BJ (cell line): ENCODE measurements at regions not wholly inside any gene's neighbourhood (a gene's known extent, or its start where the extent isn't known, plus 50 kb on each side); places are given as distances from the start of the nearest gene placed in this dataset.

ENCODE experiments used
- CTCF ChIA-PET: fragments of 350-600 bp; formaldehyde crosslinking; extraction: SDS; loops from one replicate; lab custom pipeline; 2021; ENCODE audit warnings: antibody characterized with exemption, inconsistent platforms; lab: Yijun Ruan, JAX
- POLR2A ChIA-PET: fragments of 300-600 bp; sonication (Branson Sonifier 250); formaldehyde crosslinking; extraction: SDS; loops from one replicate; lab custom pipeline; 2021; ENCODE audit warnings: antibody characterized with exemption; lab: Charles Lee
- DNase-seq: peaks from one replicate; pipeline ENCODE4 v3.0.0-alpha.2; 2011; ENCODE audit warnings: low read depth
- H3K27me3 ChIP-seq: 2 replicates; pipeline ENCODE4 v1.6.0; 2011; ENCODE audit warnings: low read length; ENCODE audit not compliant: control insufficient read depth, insufficient read depth
- H3K36me3 ChIP-seq: 2 replicates; pipeline ENCODE4 v1.5.1; 2011; ENCODE audit warnings: low read length; ENCODE audit not compliant: control insufficient read depth, insufficient read depth
- H3K4me3 ChIP-seq: 2 replicates; pipeline ENCODE4 v1.5.1; 2011; ENCODE audit warnings: low read depth, mild to moderate bottlenecking, control low read depth, low read length
- CTCF ChIP-seq: IDR thresholded peaks from 2 replicates; pipeline ENCODE4 v1.5.1; 2011; ENCODE audit warnings: low read depth, mild to moderate bottlenecking, control low read depth, inconsistent platforms, low read length, moderate library complexity; ENCODE audit not compliant: insufficient read depth

- no peaks in the 10 kb centered on the region for H3K27me3 ChIP-seq
- ChIA-PET CTCF (interaction anchor here (0.5 to 5.4 kb wide), 44 partner anchors 10 to 600 kb away, joined by 3 to 65 read pairs (median 6); partner anchors contain the start of gene RIPOR2), POLR2A (interaction anchor here (0.7 kb wide), 1 partner anchor 10 kb away, joined by 3 read pairs; no protein-coding TSS in a partner anchor)
- peak; percentile 76 for TF ChIP-seq CTCF
- H3K36me3 ChIP-seq, result no peaks in the 10 kb centered on the region
- no peak for DNase-seq
- no peak overlapping the region for H3K4me3 ChIP-seq
Measured at GRCh38 chr6:24991810-24992467, 56.2 kb upstream of the RIPOR2 start.

GRCh38 chr6:24994812-24995211 lies 59.1 kb upstream of the RIPOR2 start:
- H3K36me3 ChIP-seq, result no peaks in the 10 kb centered on the region
- no peak for DNase-seq
- H3K27me3 ChIP-seq, result no peaks in the 10 kb centered on the region
- peak; percentile 39 for TF ChIP-seq CTCF
- ChIA-PET CTCF (interaction anchor here (0.8 to 5.4 kb wide), 17 partner anchors 12 to 604 kb away, joined by 3 to 57 read pairs (median 5); no protein-coding TSS in a partner anchor), POLR2A (no interaction called here)
- H3K4me3 ChIP-seq, result no peak overlapping the region

- POLR2A ChIA-PET, result no interaction called here
Measured at GRCh38 chr6:24995270-24995669, 59.5 kb upstream of the RIPOR2 start.

GRCh38 chr6:24996269-24996836 lies 60.6 kb upstream of the RIPOR2 start:
- no peak for DNase-seq
- Histone ChIP-seq H3K36me3 (no peaks in the 10 kb centered on the region), H3K4me3 (no peak overlapping the region), H3K27me3 (no peaks in the 10 kb centered on the region)
- TF ChIP-seq CTCF, result no peak
- ChIA-PET POLR2A (no interaction called here), CTCF (interaction anchor here (1.0 to 3.2 kb wide), 2 partner anchors 75 to 88 kb away, joined by 5 to 19 read pairs; no protein-coding TSS in a partner anchor)

More at GRCh38 chr6:24995270-24995669, 59.5 kb upstream of the RIPOR2 start:
- DNase-seq, result no peak
- no peak for TF ChIP-seq CTCF
- CTCF ChIA-PET, result interaction anchor here (0.8 to 5.4 kb wide), 15 partner anchors 12 to 604 kb away, joined by 3 to 57 read pairs (median 4); no protein-coding TSS in a partner anchor
- no peaks in the 10 kb centered on the region for H3K27me3 ChIP-seq
- H3K36me3 ChIP-seq, result no peaks in the 10 kb centered on the region
- no peak overlapping the region for H3K4me3 ChIP-seq

GRCh38 chr6:24997231-24997630 lies 61.5 kb upstream of the RIPOR2 start:
- POLR2A ChIA-PET, result no interaction called here
- Histone ChIP-seq H3K4me3 (no peak overlapping the region), H3K36me3 (no peaks in the 10 kb centered on the region), H3K27me3 (no peaks in the 10 kb centered on the region)
- TF ChIP-seq CTCF, result no peak
- CTCF ChIA-PET, result interaction anchor here (0.7 to 1.0 kb wide), 2 partner anchors 74 to 78 kb away, joined by 3 to 5 read pairs; no protein-coding TSS in a partner anchor
- DNase-seq, result no peak
